Ascending aorta (tissue), 2 donors: ENCODE measurements at regions not wholly inside any gene's neighbourhood (a gene's known extent, or its start where the extent isn't known, plus 50 kb on each side); places are given as distances from the start of the nearest gene placed in this dataset.

Experiments
- DNase-seq, 2 donors: peaks; one replicate each; pipeline ENCODE4 v3.0.0-alpha.2; 2019; ENCODE audit warnings: low spot score in 2 of 2
- H3K27ac ChIP-seq, 2 donors: fragments of 200-600 bp; sonication (generic); one replicate each; pipeline ENCODE4 v1.5.1; 2016 to 2017; ENCODE audit warnings: mild to moderate bottlenecking in 1 of 2
- H3K27me3 ChIP-seq: fragments of 200-600 bp; sonication (generic); one replicate; pipeline ENCODE4 v1.5.1; 2017
- H3K36me3 ChIP-seq, 2 donors: fragments of 200-600 bp; sonication (generic); one replicate each; pipeline ENCODE4 v1.5.1; 2016
- H3K4me1 ChIP-seq, 2 donors: fragments of 200-600 bp; sonication (generic); one replicate each; pipeline ENCODE4 v1.5.1; 2016 to 2017; ENCODE audit warnings: mild to moderate bottlenecking in 1 of 2
- H3K4me3 ChIP-seq, 2 donors: fragments of 200-600 bp; sonication (generic); one replicate each; pipeline ENCODE4 v1.5.1; 2016 to 2017; ENCODE audit warnings: mild to moderate bottlenecking in 1 of 2
- H3K9me3 ChIP-seq, 2 donors: fragments of 200-600 bp; sonication (generic); one replicate each; pipeline ENCODE4 v1.5.1; 2016
- intact Hi-C: fragments of 100-400 bp; cut with DNase I; formaldehyde crosslinking; loops from one replicate; pipeline ENCODE4 v1.15.1; 2023
- TF ChIP-seq, protein P1 (sequence below), 3 experiments: fragments of 200-600 bp in 2 of 3; fragments of 450-650 bp in 1 of 3; sonication (generic) in 2 of 3; IDR thresholded peaks; one replicate each; pipeline ENCODE4 v1.5.1; 2016 to 2019; ENCODE audit warnings: antibody characterized with exemption in 3 of 3, mild to moderate bottlenecking in 1 of 3, moderate library complexity in 1 of 3

DNA sequence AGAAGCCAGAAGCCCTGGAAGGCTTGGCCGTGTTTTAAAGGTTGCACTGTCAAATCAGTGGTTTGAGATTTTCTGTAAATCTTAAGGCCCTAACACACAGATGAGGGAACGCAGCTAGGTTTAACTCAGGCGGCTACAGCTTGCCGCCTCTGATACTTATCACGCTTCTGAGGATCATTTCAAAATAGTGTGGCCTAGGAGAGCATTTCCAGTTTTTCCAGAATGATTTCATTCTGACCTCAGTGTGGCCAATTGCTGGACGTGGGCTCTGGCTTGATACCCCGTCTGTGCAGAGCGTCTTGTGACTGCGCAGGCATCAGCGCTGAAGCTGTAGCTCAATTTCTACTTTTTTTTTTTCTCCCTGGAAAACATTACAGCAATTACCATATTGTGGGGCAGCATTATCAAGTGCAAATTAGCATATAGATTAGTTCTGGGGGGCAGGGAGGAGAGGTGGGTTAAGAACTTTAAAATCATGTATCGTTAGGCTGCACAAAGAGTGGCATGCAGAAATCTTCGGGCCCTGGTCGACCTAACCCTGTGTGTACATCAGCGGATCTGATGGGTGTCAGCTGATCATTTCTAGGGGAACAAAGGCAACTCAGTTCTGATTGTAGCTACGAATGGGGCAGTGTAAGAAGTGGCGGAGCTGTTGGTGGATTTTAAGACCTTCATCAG is 105.0 kb upstream of the EEF1E1 start:
- no peaks in the 10 kb centered on the region for H3K9me3 ChIP-seq
- TF ChIP-seq, protein P1, sequence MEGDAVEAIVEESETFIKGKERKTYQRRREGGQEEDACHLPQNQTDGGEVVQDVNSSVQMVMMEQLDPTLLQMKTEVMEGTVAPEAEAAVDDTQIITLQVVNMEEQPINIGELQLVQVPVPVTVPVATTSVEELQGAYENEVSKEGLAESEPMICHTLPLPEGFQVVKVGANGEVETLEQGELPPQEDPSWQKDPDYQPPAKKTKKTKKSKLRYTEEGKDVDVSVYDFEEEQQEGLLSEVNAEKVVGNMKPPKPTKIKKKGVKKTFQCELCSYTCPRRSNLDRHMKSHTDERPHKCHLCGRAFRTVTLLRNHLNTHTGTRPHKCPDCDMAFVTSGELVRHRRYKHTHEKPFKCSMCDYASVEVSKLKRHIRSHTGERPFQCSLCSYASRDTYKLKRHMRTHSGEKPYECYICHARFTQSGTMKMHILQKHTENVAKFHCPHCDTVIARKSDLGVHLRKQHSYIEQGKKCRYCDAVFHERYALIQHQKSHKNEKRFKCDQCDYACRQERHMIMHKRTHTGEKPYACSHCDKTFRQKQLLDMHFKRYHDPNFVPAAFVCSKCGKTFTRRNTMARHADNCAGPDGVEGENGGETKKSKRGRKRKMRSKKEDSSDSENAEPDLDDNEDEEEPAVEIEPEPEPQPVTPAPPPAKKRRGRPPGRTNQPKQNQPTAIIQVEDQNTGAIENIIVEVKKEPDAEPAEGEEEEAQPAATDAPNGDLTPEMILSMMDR (IDR thresholded peaks at IDR 0.05): no peak
- DNase-seq: no peak
- H3K36me3 ChIP-seq: no peaks in the 10 kb centered on the region
- no peak overlapping the region for H3K4me3 ChIP-seq
- no peaks in the 10 kb centered on the region for H3K27me3 ChIP-seq
- no peak overlapping the region for H3K27ac ChIP-seq
- intact Hi-C loops: no loop called here
- H3K4me1 ChIP-seq: no peaks in the 10 kb centered on the region

DNA sequence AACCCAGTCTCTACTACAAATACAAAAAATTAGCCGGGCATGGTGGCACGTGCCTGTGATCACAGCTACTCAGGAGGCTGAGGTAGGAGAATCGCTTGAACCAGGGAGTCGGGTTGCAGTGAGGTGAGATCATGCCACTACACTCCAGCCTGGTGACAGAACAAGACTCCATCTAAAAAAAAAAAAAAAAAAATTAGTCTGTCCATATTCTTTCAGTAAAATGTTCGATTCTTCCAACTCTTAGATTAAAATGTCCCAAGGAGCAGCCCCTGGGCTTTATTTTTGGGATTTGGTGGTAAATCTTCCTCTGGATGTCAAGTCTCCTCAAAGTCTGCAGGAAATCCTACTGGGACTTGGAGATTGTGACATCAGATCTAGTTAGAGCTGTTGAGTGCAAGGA is 101.0 kb upstream of the EEF1E1 start:
- DNase-seq: no peak
- no peaks in the 10 kb centered on the region for H3K36me3 ChIP-seq
- no peak overlapping the region for H3K27ac ChIP-seq
- H3K27me3 ChIP-seq: no peaks in the 10 kb centered on the region
- no peaks in the 10 kb centered on the region for H3K4me1 ChIP-seq
- TF ChIP-seq, protein P1 (IDR thresholded peaks at IDR 0.05): no peak
- H3K9me3 ChIP-seq: no peaks in the 10 kb centered on the region
- H3K4me3 ChIP-seq: no peak overlapping the region
- intact Hi-C loops: loop anchor here (5.0 kb wide), 1 partner anchor 36 kb away; no protein-coding TSS in a partner anchor

DNA sequence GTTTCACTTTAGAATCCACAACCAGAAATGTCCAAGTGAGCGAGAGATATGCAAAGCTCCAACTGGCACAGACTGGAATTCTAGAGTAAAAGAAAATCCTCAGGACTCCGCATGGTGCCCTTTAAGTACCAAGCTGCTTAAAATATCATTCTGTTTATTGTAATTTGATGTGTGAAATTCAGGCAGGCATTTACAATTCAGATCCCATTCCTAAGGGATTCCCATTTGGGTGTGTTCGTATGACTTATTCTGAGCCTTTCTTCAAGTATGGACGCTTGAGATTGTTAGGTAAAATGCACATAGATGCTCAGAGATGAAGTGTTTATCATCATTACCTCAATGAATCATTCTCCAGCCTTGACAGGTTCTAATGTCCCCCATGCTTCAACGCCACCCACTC is 99.3 kb upstream of the EEF1E1 start:
- H3K27me3 ChIP-seq: no peaks in the 10 kb centered on the region
- intact Hi-C loops: loop anchor here (5.0 kb wide), 1 partner anchor 34 kb away; no protein-coding TSS in a partner anchor
- H3K36me3 ChIP-seq: no peaks in the 10 kb centered on the region
- H3K9me3 ChIP-seq: no peaks in the 10 kb centered on the region
- H3K27ac ChIP-seq: no peak overlapping the region
- no peak for DNase-seq
- TF ChIP-seq, protein P1 (IDR thresholded peaks at IDR 0.05): no peak
- H3K4me1 ChIP-seq: no peaks in the 10 kb centered on the region
- H3K4me3 ChIP-seq: no peak overlapping the region

DNA sequence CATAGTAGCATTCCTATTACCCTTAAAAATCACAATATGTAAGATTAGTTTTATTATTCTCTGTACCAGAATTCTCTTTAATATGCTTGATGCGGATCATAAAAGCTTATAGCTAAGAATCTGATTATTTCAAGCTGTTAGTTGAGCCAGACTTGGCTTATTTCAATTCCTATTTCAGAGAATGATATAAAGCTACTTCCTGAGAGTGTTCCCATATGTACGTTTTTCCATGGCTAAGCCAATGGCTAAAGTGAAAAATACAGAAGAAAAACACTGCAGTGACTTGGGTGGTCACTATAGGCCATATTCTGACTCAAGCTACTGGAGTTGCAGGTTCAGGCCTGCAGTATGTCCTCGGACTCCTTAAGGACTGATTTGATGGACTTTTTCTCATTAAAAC is 97.9 kb upstream of the EEF1E1 start:
- H3K4me3 ChIP-seq: no peak overlapping the region
- no peak for DNase-seq
- TF ChIP-seq, protein P1 (IDR thresholded peaks at IDR 0.05): no peak
- H3K27ac ChIP-seq: no peak overlapping the region
- intact Hi-C loops: loop anchor here (5.0 kb wide), 1 partner anchor 33 kb away; no protein-coding TSS in a partner anchor
- no peaks in the 10 kb centered on the region for H3K4me1 ChIP-seq
- no peaks in the 10 kb centered on the region for H3K36me3 ChIP-seq
- H3K9me3 ChIP-seq: no peaks in the 10 kb centered on the region
- H3K27me3 ChIP-seq: no peaks in the 10 kb centered on the region

DNA sequence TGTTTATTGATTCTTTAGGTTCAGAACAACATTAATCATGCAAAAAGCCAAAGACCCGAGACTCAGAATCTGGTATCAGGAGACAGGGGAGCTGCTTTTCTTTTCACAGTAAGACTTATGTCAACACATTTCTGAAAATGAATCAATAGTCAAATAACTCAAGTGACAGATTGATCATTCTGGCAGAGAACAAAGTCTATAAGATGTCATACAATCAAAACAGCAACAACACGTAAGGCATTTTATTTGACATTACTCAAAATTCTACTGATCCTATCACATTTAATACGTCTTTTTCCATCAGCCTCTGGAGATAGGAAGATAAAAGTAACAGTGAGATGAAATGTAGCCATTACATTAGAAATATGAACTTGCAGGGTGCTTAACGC is 93.4 kb upstream of the EEF1E1 start:
- no peaks in the 10 kb centered on the region for H3K9me3 ChIP-seq
- TF ChIP-seq, protein P1 (IDR thresholded peaks at IDR 0.05): no peak
- H3K4me1 ChIP-seq: peaks cover 0 to 20% of the 10 kb centered on the region in 2 donors
- no peak for DNase-seq
- no peak overlapping the region for H3K27ac ChIP-seq
- no peaks in the 10 kb centered on the region for H3K27me3 ChIP-seq
- intact Hi-C loops: no loop called here
- no peak overlapping the region for H3K4me3 ChIP-seq
- no peaks in the 10 kb centered on the region for H3K36me3 ChIP-seq
